Dedifferentiated amniotic fluid mesenchymal stem cell (primary cell): ENCODE measurements at regions not wholly inside any gene's neighbourhood (a gene's known extent, or its start where the extent isn't known, plus 50 kb on each side); places are given as distances from the start of the nearest gene placed in this dataset.
"Not testable (repeated sequence)": the region's sequence is repeated elsewhere in the genome, so short reads cannot be mapped to it uniquely, and the experiment has no call there.

Experiments
- DNase-seq: peaks from one replicate; pipeline ENCODE4 v3.0.0-alpha.2; 2016; ENCODE audit errors: extremely low spot score

DNA sequence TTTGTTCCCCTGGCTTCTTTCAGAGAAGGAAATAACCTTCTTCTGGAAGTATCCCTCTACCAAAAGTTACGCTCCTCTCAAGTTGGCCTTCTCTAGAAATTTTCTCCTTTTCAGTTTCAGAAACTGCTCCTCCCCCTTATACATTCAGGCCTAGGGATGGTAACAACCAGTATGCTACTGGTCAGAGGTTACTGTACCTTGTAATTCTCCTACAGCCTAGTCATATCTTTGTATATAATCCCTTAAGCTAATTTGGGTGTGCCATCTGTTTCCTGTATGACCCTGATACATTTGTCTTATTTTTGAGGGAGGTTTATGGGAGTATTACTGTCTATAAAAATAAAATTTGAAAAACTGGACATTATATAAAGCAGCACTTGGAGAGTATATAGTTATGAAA, 98.0 kb upstream of the NOTCH2NLA start:
- DNase-seq: not testable (repeated sequence)

DNA sequence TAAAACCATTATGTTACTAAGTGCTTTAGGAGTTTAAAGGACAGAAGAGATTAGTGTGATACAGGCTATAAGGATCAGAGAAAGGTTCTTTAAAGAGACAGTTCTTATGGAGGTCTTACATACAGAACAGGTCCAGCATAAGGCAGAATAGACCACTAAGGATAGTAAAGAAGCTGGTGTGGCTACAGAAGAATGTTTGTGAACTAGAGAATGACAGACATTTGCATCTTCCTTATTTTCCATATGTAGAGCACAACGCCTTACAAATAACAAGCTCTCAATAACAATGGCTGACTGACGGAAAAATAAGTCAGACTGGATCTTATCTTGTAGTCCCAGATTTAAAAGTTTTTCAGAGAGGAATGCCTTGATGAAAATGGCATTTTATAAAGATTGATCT, 95.6 kb upstream of the NOTCH2NLA start:
- not testable (repeated sequence) for DNase-seq

DNA sequence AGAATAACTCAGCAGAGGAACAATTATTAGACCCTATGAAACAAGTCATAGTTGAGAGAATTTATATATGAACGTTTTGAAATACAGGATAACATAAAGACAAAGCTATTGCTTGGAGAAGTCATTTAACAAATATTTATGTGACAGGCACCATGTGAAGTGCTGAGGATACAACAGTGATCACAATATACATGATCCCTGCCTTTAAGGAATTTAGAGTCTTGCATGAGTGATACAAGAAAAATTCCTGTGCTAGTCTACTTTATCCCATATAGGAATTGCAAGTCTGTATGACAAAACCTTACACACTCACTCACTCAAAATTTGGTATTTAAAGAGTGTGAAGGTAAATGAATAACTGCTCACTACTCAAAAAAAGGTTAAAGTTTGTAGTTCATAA, 94.5 kb upstream of the NOTCH2NLA start:
- DNase-seq: not testable (repeated sequence)

DNA sequence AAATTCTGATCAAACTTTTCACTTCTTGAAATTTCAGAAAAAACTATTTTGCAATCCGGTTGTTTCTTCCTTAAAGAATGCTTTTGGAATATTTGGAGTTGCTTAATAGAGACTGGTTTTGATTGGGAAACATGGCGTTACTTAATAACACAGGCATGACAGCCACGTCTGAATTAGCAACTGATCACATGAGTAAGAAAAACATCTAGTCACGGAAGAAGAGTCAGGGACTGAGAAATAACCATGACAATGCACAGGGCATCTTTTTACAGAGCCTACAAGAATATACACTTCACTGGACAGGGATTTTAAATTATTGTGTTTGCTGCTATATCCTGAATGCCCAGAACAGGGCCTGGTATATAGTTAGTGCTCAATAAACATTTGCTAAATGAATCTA, 94.1 kb upstream of the NOTCH2NLA start:
- not testable (repeated sequence) for DNase-seq

DNA sequence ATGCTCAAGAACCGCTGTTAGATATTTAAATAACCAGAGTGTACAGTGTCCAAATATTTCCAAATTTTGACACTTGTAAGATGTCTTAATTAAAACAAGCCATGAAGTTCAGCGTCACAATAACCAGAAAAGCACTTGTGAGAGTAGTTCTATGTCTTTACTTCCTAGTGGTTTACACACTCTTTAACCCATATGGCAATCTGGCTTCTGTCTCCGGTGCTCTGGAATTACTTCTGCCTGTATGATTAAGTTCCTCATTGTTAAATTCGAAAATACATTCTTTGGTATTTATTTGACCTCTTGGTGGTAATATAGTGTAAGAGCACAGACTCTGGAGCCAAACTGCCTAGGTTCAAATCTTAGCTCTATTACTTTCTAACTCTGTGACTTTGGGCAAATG, 89.9 kb upstream of the NOTCH2NLA start:
- DNase-seq: not testable (repeated sequence)

DNA sequence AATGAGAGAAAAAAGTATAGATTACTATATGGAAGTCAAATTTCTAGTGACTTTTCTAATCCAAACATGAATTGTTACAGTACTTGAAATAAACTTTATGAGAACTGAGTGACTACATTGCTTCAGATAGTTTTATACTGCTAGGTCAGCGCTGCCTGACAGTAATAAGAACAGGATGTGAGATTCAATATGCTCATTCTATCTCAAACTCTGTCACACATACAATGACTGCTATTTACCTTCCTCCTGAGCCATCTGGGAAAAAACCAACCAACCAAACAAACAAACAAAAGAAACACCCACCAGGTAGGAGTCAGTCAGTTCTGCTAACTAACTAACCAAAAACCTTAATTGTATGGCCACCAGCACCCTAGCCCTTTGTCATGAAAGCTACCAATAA, 89.0 kb upstream of the NOTCH2NLA start:
- DNase-seq: not testable (repeated sequence)

DNA sequence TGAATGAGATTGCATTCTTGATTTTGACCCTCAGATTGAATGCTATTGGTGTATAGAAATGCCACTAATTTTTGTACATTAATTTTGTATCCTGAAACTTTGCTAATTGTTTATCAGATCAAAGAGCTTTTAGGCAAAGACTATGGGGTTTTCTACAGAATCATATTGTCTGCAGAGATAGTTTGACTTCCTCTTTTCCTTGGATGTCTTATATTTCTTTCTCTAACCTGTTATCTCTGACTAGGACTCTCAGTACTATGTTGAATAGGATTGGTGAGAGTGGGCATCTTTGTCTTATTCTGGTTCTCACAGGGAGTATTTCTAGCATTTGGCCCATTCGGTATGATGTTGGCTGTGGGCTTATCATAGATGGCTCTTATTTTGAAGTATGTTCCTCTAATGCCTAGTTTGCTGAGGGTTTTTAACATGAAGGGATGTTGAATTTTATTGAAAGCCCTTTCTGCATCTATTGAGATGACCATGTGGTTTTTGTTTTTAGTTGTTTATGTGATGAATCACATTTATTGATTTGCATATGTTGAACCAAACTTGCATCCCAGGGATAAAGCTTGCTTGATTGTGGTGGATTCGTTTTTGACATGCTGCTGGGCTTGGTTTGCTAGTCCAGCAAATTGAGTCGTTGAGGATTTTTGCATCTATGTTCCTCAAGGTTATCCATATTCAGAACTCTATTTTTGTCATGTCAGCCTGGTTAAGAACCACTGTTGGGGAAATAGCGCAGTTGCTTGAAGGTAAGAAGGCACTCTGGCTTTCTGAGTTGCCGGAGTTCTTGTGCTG, 85.8 kb upstream of the NOTCH2NLA start:
- not testable (repeated sequence) for DNase-seq

DNA sequence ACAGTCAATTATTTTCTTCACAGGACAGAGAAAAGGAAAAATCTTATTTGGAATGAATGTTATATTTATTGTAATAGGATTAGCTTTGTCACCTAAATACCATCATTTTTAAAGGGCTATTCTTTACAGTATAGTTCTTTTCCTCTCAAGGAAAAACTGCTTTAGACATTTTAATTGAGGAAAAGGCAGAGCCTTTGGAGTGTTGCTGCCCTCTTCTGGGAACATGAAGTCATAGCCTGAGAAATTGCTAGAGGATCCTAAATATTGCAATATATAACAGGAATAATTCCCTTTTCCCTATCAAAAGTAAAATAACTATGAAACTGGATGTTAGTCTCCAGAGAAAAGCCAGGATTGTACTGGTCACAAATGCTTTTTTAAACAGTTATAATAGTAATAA, 81.8 kb upstream of the NOTCH2NLA start:
- DNase-seq: not testable (repeated sequence)

DNA sequence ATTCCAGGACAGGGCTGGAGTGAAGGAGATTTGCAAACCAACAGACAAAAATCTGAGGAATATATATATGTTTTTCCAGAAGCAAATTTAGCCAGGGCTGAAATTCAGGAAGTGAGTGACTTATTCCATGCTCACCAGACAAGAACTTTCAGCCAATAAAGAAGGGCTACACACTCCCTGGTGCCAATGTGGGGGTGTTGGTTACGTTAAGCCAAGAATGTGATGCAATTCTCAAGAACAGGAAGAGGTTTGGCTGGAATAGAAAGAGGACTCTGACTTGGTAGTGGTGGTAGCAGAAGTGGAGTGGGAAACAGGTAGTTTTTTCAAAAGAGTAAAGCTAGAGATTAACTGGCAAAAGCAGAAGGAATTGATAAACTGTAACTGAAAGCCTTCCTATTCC, 80.6 kb upstream of the NOTCH2NLA start:
- DNase-seq: not testable (repeated sequence)

DNA sequence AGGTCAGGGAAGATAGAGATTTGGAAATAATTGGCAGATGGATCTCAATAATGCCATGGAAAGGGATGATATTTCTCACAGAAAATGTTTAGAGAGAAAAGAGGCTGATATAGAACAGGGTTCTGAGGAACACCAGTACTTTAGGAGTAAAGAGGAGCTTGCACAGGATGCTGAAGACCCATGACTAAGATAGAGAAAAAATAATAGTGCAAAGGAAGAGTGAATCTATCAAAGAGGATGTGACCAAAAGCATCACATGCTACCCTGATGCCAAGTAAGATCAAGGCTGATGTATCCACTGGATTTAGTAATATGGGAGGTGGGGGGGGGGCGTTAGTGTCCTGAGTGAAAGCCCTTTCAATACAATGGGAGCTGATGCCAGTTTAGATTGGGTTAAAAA, 80.1 kb upstream of the NOTCH2NLA start:
- DNase-seq: not testable (repeated sequence)

DNA sequence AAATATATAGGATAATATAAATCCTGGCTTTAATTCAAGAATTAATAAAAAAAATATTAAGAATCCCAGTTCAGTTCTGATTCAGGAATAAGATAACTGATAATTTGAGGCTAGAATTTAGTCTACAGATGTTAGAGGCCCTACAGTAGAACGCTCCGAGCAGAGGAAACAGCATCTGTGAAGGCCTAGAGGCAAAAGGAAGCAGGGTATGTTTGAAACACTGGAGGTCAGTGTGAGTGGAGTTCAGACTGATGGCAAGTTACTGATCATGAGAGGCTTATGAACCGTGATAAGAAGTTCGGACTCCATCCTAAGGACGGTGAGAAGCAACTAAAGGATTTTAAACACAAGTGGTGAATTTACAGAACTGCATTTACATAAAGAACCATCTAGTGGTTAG, 79.3 kb upstream of the NOTCH2NLA start:
- not testable (repeated sequence) for DNase-seq

DNA sequence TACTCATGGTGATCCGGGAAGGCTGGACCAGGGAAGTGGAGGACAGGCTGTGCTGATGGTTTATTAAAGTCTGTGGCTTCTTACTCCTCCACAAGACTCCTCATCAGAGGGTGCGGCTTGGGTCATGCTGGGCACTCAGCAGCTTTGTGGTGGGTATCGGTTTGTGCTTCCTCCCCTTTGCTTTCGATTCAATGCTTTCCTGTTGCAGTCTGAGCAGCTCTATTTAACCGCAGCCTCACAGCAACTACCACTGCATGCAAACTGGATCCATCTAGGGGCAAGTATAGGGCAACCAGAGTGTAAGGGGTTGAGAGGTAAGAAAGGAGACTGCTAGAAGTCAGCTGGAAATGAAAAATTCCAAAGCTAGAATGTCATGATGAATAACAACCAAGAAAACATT, 78.8 kb upstream of the NOTCH2NLA start:
- DNase-seq: not testable (repeated sequence)

DNA sequence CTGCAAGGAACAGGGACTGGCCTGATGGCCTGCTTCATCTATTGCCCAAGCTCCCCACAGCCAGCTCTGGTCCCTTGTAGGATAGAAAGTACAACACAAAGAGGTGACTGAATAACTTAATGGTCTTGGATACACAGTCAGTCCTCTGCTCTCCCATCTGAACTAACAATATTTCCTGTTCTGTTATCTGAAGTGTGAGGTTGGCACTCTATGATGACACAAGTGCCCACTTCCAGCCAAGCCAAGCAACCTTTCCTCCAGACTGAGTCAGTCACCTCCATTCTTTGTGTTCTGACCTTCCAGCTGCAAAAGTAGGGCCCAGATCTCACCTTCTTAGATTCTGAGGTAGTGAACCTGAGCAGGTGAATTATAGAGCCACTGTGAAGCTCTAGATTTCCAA, 77.8 kb upstream of the NOTCH2NLA start:
- DNase-seq: not testable (repeated sequence)

DNA sequence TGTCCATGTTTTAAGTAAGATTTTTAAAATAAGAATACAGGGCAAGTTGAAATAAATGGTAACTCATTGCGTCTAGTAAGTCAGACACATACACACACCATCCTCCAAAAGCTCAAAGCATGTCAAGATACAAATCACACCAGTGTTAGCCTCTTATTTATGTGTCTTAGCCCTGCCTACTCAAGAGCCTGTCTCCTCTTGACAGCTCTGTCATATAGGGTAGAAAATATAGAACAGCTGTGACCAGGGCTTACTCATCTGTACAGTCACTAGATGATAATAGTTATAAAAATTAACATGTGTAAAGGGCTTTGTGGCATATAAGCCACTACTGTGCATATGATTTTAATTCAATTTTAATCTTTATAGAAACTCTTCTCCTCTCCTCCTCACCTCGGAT, 76.6 kb upstream of the NOTCH2NLA start:
- not testable (repeated sequence) for DNase-seq

DNA sequence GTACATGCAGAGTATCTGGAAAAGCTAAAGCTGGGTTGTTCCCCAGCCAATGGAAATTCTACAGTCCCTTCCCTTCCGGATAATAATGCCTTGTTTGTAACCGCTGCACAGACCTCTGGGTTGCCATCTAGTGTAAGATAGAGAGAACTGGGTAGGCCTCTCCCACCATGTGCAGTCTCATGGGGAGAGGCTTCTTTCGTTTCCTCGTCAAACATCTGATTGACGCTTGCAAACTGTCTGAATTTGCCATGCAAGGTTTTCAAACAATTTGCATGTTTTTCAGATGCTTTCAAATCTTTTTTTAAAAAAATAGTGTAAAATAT, 69.7 kb upstream of the NOTCH2NLA start:
- DNase-seq: not testable (repeated sequence)

DNA sequence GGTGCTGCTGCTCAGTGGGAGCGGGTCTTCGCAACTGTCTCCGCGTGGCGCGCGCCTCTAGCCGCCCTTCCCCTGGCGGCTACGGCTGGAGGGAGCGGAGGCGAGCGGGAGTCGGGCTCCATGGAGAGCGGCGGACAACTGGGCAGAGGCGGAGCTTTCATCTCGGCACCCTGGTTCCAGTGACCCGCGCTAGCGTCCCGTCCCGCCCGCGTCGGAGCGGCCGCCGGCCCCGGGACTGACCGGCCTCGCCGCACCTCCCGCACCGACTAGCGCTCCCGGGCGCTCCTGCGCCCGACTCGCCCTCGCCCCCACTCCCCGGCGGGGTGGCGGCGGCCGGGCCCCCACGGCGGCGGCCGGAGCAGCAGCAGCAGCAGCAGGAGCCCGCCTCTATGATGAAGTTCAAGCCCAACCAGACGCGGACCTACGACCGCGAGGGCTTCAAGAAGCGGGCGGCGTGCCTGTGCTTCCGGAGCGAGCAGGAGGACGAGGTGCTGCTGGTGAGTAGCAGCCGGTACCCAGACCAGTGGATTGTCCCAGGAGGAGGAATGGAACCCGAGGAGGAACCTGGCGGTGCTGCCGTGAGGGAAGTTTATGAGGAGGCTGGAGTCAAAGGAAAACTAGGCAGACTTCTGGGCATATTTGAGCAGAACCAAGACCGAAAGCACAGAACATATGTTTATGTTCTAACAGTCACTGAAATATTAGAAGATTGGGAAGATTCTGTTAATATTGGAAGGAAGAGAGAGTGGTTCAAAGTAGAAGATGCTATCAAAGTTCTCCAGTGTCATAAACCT, 69.2 kb upstream of the NOTCH2NLA start:
- not testable (repeated sequence) for DNase-seq

DNA sequence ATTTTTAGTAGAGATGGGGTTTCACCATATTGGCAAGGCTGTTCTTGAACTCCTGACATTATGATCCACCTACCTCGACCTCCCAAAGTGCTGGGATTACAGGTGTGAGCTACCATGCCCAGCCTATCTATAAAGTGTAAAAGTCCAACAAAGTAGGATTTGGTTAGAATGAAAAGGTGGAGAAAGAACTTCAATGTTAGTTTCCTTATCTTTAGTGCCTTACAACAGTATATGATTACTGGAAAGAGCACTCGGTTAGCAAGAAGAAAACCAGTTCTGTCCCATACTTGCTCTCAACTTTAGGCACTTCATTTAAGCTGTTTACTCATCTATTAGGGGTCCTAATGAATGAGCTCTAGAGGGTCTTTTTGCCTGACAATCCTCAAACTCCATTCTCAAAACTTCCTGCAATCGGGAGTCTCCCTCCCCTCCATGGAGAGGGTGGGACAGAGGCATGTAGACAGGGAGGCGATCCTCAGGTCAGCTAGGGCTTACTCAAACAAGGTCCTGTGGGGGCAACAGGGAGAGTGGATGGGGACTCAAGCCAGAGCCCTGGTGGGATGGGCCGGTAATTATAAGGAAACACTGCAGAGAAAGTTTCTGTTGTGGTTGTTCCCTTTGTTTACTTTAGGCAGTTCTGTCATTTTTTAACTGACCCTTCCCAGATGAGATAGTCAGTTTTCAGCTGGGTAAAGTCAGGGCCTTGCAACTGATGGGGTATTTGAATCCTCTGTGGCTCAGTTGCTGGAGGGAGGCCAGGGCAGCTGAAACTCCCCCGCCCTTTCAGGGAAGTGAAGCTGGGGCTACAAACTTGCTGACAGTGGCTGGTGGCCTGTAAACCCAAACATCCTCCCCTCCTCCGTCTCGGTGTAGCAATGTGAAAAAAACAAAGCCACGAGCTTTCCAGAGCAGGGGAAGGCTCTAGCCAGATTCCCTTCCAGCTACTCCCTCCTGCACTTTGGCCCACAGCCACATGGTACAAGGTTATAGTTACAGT, 64.4 kb upstream of the NOTCH2NLA start:
- not testable (repeated sequence) for DNase-seq

DNA sequence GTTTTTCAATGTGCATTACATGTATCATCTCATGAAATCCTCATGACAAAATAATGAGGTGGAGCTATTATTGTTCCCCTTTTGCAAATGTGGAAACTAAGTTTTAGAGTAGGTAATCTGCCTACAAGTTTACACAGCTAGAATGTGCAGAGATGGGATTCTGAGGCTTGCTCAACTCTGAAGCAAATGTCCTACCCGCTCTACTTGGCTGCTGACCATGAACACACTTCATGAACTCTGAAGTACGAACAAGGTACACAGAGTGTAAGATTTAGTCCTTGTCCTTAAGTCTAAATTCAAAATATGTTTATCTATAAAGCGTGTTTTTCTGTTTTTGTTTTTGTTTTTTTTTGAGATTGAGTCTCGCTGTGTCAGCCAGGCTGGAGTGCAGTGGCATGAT, 63.6 kb upstream of the NOTCH2NLA start:
- not testable (repeated sequence) for DNase-seq

DNA sequence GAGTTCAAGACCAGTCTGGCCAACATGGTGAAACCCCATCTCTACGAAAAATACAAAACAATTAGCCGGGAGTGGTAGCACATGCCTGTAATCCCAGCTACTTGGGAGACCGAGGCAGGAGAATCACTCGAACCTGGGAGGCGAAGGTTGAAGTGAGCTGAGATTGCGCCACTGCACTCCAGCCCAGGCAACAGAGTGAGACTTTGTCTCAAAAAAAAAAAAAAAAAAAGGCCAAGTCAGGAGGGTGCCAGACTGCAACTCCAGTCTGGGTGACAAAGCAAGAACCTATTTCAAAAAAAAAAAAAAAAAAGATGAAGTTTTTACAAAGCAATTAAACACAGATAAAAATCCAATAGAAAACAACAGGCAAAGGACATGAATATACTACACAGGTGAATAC, 59.1 kb upstream of the NOTCH2NLA start:
- not testable (repeated sequence) for DNase-seq

DNA sequence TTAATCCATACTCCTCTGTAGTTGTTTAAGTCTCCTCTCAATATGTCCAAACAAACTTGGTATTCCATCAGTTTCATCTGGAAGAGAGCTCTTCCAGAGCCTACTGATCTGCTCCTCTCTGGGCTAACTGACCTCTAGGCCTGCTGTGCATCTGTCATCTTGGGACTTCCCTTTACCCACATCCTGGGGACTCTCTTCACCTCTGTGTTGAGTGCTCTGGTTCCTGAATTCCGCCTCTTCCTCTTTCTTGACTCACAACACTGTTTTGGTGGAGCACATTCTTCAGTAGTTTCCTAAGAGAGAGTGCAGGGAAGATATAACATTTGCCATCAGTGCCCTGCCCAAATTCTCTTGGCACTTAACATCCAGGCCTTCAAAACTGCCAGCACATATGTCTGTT, 55.9 kb upstream of the NOTCH2NLA start:
- DNase-seq: not testable (repeated sequence)

DNA sequence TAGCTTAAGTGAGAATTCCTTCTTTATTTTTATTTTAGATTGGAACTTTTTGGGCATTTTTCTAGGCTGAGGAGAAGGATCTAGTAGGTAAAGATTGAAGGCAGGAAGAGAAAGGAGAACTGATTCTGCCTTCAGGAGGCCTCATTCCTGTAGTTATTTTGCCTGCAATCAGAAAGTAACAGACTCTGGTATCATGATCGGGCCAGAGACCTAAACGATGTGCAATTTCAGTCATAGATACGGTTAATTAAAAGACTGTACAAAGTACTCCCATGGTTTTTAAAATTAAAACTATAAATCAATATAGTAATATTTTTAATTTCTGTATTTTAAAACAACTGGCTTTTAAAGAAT, 54.7 kb upstream of the NOTCH2NLA start:
- DNase-seq: not testable (repeated sequence)
